SK-N-SH (cell line): ENCODE measurements at regions not wholly inside any gene's neighbourhood (a gene's known extent, or its start where the extent isn't known, plus 50 kb on each side); places are given as distances from the start of the nearest gene placed in this dataset.

Source experiments
- CTCF ChIA-PET: fragments of 300-600, 350-600 bp; formaldehyde crosslinking; extraction: SDS; loops from one replicate; lab custom pipeline; 2021; lab: Yijun Ruan, JAX
- POLR2A ChIA-PET: fragments of 350-600 bp; sonication (Branson Sonifier 250); formaldehyde crosslinking; extraction: SDS; loops from one replicate; lab custom pipeline; 2020; ENCODE audit warnings: antibody characterized with exemption, inconsistent platforms; lab: Yijun Ruan, JAX
- DNase-seq: peaks from one replicate; pipeline ENCODE4 v3.0.0; 2012
- H2AFZ ChIP-seq: fragments of 200-600 bp; sonication (generic); 2 replicates; pipeline ENCODE4 v1.8.1; 2016; ENCODE audit warnings: antibody characterized with exemption, mild to moderate bottlenecking, low read depth
- H3F3A ChIP-seq: fragments of 200-600 bp; sonication (generic); replicated peaks from 2 replicates; pipeline ENCODE3; 2016; ENCODE audit warnings: antibody characterized with exemption, mild to moderate bottlenecking; ENCODE audit not compliant: insufficient read depth
- H3K27ac ChIP-seq, 2 experiments: fragments of 200-500 bp in 1 of 2; fragments of 200-600 bp in 1 of 2; sonication (Bioruptor generic) in 1 of 2; sonication (generic), shearing (Covaris generic) in 1 of 2; 2 replicates each; pipeline versions ENCODE4 v1.5.1 to v1.6.1; 2014 to 2016; ENCODE audit warnings: low read depth in 2 of 2, inconsistent platforms in 1 of 2, low read length in 1 of 2, mild to moderate bottlenecking in 1 of 2, mixed read lengths in 1 of 2
- H3K27me3 ChIP-seq: fragments of 200-600 bp; sonication (generic), shearing (Covaris generic); 2 replicates; pipeline ENCODE4 v1.6.1; 2016; ENCODE audit warnings: mixed run types; ENCODE audit not compliant: insufficient read depth
- H3K36me3 ChIP-seq, 2 experiments: fragments of 200-500 bp in 1 of 2; fragments of 200-600 bp in 1 of 2; sonication (Bioruptor generic) in 1 of 2; sonication (generic) in 1 of 2; replicated peaks in 1 of 2; 2 replicates each; pipeline versions ENCODE3 to v1.5.1; 2014 to 2016; ENCODE audit warnings: low read length in 1 of 2, mild to moderate bottlenecking in 1 of 2; ENCODE audit not compliant: insufficient read depth in 2 of 2, control insufficient read depth in 1 of 2
- H3K4me1 ChIP-seq, 2 experiments: fragments of 200-500 bp in 1 of 2; fragments of 200-600 bp in 1 of 2; sonication (Bioruptor generic) in 1 of 2; sonication (generic), shearing (Covaris generic) in 1 of 2; 2 replicates each; pipeline versions ENCODE4 v1.5.1 to v1.6.1; 2014 to 2016; ENCODE audit warnings: low read depth in 1 of 2, low read length in 1 of 2, mixed run types in 1 of 2; ENCODE audit not compliant: insufficient read depth in 2 of 2, control insufficient read depth in 1 of 2
- H3K4me2 ChIP-seq: fragments of 200-600 bp; sonication (generic), shearing (Covaris generic); 2 replicates; pipeline ENCODE4 v1.6.1; 2017; ENCODE audit warnings: mixed run types
- H3K4me3 ChIP-seq, 2 experiments: fragments of 200-500 bp in 1 of 2; fragments of 200-600 bp in 1 of 2; sonication (Bioruptor generic) in 1 of 2; sonication (generic), shearing (Covaris generic) in 1 of 2; 2 replicates each; pipeline versions ENCODE4 v1.5.1 to v1.8.1; 2014 to 2016; ENCODE audit warnings: low read depth in 2 of 2, inconsistent platforms in 1 of 2, low read length in 1 of 2, mild to moderate bottlenecking in 1 of 2, mixed read lengths in 1 of 2, moderate library complexity in 1 of 2
- H3K79me2 ChIP-seq: fragments of 200-600 bp; sonication (generic); 2 replicates; pipeline ENCODE4 v1.8.1; 2017; ENCODE audit warnings: mild to moderate bottlenecking; ENCODE audit not compliant: insufficient read depth
- H3K9ac ChIP-seq: fragments of 200-600 bp; sonication (generic); 2 replicates; pipeline ENCODE4 v1.6.1; 2017; ENCODE audit warnings: mixed run types
- H3K9me2 ChIP-seq: fragments of 200-600 bp; sonication (generic); 2 replicates; pipeline ENCODE4 v1.6.1; 2017; ENCODE audit warnings: mixed run types
- H3K9me3 ChIP-seq: fragments of 200-600 bp; sonication (generic); 2 replicates; pipeline ENCODE4 v1.6.1; 2017; ENCODE audit warnings: mixed run types, mild to moderate bottlenecking, moderate library complexity
- H4K20me1 ChIP-seq: fragments of 200-600 bp; sonication (generic); 2 replicates; pipeline ENCODE4 v1.6.1; 2017; ENCODE audit warnings: mild to moderate bottlenecking, mixed run types; ENCODE audit not compliant: insufficient read depth
- CHD2 ChIP-seq: fragments of 150-350 bp; IDR thresholded peaks from 2 replicates; pipeline ENCODE4 v1.6.1; 2018; ENCODE audit warnings: low read length; ENCODE audit not compliant: partially characterized antibody
- ELF1 ChIP-seq: IDR thresholded peaks from 2 replicates; pipeline ENCODE4 v1.4.0; 2012
- EP300 ChIP-seq, 2 experiments: IDR thresholded peaks; 2 replicates each; pipeline versions ENCODE4 v1.4.0 to v1.6.1; 2012; ENCODE audit warnings: borderline replicate concordance in 1 of 2, low read depth in 1 of 2, low read length in 1 of 2
- FOXM1 ChIP-seq: IDR thresholded peaks from 2 replicates; pipeline ENCODE4 v1.4.0; 2012; ENCODE audit warnings: low read depth, mild to moderate bottlenecking
- GABPA ChIP-seq: IDR thresholded peaks from 2 replicates; pipeline ENCODE4 v1.4.0; 2012; ENCODE audit warnings: low read depth, mild to moderate bottlenecking
- GATA2 ChIP-seq: sonication (generic); formaldehyde crosslinking; IDR thresholded peaks from 2 replicates; pipeline ENCODE4 v1.5.0; 2020; ENCODE audit warnings: mild to moderate bottlenecking, missing genetic modification reagents
- JUND ChIP-seq: IDR thresholded peaks from 2 replicates; pipeline ENCODE4 v1.4.0; 2012
- MAX ChIP-seq: IDR thresholded peaks from 2 replicates; pipeline ENCODE4 v1.4.0; 2012; ENCODE audit warnings: low read depth
- NRF1 ChIP-seq: IDR thresholded peaks from 2 replicates; pipeline ENCODE4 v1.6.1; 2012; ENCODE audit warnings: low read depth, mild to moderate bottlenecking, low read length
- RCOR1 ChIP-seq: fragments of 150-350 bp; IDR thresholded peaks from 2 replicates; pipeline ENCODE4 v1.6.1; 2017; ENCODE audit warnings: antibody characterized with exemption, low read length
- RFX5 ChIP-seq: IDR thresholded peaks from 2 replicates; pipeline ENCODE4 v1.6.1; 2012; ENCODE audit warnings: mild to moderate bottlenecking, improper control_type of control experiment, low read length
- SIN3A ChIP-seq: IDR thresholded peaks from 2 replicates; pipeline ENCODE4 v1.6.1; 2012; ENCODE audit warnings: low read depth, mild to moderate bottlenecking, low read length, moderate library complexity, borderline replicate concordance
- SMC3 ChIP-seq: IDR thresholded peaks from 2 replicates; pipeline ENCODE4 v1.6.1; 2012; ENCODE audit warnings: low read depth, low read length, improper control_type of control experiment
- TCF12 ChIP-seq: IDR thresholded peaks from 2 replicates; pipeline ENCODE4 v1.4.0; 2012
- USF1 ChIP-seq: IDR thresholded peaks from 2 replicates; pipeline ENCODE4 v1.4.0; 2012; ENCODE audit warnings: low read depth, borderline replicate concordance
- YY1 ChIP-seq: IDR thresholded peaks from 2 replicates; pipeline ENCODE4 v1.4.0; 2012; ENCODE audit warnings: low read depth, mild to moderate bottlenecking
- WGBS: methylation state at CpG from one replicate; pipeline ENCODE4 v1.1.6; 2017; ENCODE audit warnings: low lambda C conversion rate; 5-methylcytosine and 5-hydroxymethylcytosine counted together
- TF ChIP-seq, protein P1 (sequence below): fragments of 200-600 bp; sonication (generic); IDR thresholded peaks from 2 replicates; pipeline ENCODE4 v1.6.1; 2017; ENCODE audit warnings: antibody characterized with exemption, mild to moderate bottlenecking, moderate library complexity
- TF ChIP-seq, protein P2 (sequence below): IDR thresholded peaks from 2 replicates; pipeline ENCODE4 v1.4.0; 2012; ENCODE audit warnings: low read depth, borderline replicate concordance

- WGBS, result 10% methylated on average over 2 of the region's 2 CpGs
- DNase-seq, result no peak
- H3K9me2 ChIP-seq, result no peaks in the 10 kb centered on the region
- no peak overlapping the region for H3K4me2 ChIP-seq
- no peaks in the 10 kb centered on the region for H3K36me3 ChIP-seq
- H3K79me2 ChIP-seq, result no peaks in the 10 kb centered on the region
- H3K4me3 ChIP-seq, result no peak overlapping the region
- CTCF ChIA-PET, result no interaction called here
- no peak overlapping the region for H3K27ac ChIP-seq
- no peaks in the 10 kb centered on the region for H3K9me3 ChIP-seq
- H3F3A ChIP-seq, result no peaks in the 10 kb centered on the region
- H3K4me1 ChIP-seq, result no peaks in the 10 kb centered on the region
- no peaks in the 10 kb centered on the region for H3K27me3 ChIP-seq
- TF ChIP-seq JUND (no peak), GATA2 (no peak), RCOR1 (no peak), TCF12 (no peak), USF1 (no peak), SIN3A (no peak), ELF1 (no peak), EP300 (IDR thresholded peaks at IDR 0.05; ENCODE audit: borderline replicate concordance in 1 of 2, low read depth in 1 of 2, low read length in 1 of 2) (no peak), FOXM1 (no peak), RFX5 (no peak), YY1 (no peak), GABPA (no peak), SMC3 (no peak), CHD2 (no peak)
- TF ChIP-seq, protein P1, sequence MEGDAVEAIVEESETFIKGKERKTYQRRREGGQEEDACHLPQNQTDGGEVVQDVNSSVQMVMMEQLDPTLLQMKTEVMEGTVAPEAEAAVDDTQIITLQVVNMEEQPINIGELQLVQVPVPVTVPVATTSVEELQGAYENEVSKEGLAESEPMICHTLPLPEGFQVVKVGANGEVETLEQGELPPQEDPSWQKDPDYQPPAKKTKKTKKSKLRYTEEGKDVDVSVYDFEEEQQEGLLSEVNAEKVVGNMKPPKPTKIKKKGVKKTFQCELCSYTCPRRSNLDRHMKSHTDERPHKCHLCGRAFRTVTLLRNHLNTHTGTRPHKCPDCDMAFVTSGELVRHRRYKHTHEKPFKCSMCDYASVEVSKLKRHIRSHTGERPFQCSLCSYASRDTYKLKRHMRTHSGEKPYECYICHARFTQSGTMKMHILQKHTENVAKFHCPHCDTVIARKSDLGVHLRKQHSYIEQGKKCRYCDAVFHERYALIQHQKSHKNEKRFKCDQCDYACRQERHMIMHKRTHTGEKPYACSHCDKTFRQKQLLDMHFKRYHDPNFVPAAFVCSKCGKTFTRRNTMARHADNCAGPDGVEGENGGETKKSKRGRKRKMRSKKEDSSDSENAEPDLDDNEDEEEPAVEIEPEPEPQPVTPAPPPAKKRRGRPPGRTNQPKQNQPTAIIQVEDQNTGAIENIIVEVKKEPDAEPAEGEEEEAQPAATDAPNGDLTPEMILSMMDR, result no peak
- TF ChIP-seq, protein P2, sequence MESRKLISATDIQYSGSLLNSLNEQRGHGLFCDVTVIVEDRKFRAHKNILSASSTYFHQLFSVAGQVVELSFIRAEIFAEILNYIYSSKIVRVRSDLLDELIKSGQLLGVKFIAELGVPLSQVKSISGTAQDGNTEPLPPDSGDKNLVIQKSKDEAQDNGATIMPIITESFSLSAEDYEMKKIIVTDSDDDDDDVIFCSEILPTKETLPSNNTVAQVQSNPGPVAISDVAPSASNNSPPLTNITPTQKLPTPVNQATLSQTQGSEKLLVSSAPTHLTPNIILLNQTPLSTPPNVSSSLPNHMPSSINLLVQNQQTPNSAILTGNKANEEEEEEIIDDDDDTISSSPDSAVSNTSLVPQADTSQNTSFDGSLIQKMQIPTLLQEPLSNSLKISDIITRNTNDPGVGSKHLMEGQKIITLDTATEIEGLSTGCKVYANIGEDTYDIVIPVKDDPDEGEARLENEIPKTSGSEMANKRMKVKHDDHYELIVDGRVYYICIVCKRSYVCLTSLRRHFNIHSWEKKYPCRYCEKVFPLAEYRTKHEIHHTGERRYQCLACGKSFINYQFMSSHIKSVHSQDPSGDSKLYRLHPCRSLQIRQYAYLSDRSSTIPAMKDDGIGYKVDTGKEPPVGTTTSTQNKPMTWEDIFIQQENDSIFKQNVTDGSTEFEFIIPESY, result no peak
- H2AFZ ChIP-seq, result no peak overlapping the region
- H4K20me1 ChIP-seq, result no peaks in the 10 kb centered on the region
- POLR2A ChIA-PET, result no interaction called here
- H3K9ac ChIP-seq, result no peak overlapping the region
These were observed 77.9 kb upstream of the TOX3 start for GRCh38 chr16:52624891-52625290.

DNA sequence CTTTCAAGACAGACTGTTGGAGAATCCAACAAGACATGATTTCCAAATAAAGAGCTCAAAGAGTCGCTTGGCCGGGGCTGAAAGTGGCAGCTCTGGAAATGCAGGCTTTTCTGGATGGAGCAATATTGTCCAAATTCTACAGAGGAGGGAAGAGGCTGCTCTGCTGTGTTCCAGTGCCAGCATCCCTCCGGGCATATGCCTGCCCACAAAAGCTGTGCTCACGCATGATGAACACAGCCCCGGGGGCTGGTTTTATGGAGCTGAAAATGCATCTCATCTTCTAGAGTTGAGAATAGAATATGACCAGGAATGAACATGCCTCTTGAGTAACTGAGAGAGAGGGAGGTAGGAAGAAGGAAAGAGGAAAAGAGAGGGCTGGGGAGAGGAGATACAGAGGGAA is 74.7 kb upstream of the TOX3 start:
- Histone ChIP-seq H3K9ac (no peak overlapping the region), H3K27me3 (no peaks in the 10 kb centered on the region), H3K4me1 (no peaks in the 10 kb centered on the region), H3K9me2 (no peaks in the 10 kb centered on the region)
- CTCF ChIA-PET, result interaction anchor here (0.7 kb wide), 1 partner anchor 91 kb away, joined by 4 read pairs; no protein-coding TSS in a partner anchor
- TF ChIP-seq, protein P1, result no peak
- TF ChIP-seq FOXM1 (no peak), YY1 (no peak), JUND (no peak), CHD2 (no peak), NRF1 (no peak), SMC3 (no peak), GABPA (no peak), MAX (no peak)
- TF ChIP-seq, all 33 proteins: peak for 0
- Histone ChIP-seq H3K36me3 (no peaks in the 10 kb centered on the region), H3F3A (no peaks in the 10 kb centered on the region), H3K27ac (no peak overlapping the region), H3K4me2 (no peak overlapping the region), H3K4me3 (no peak overlapping the region), H2AFZ (no peak overlapping the region), H3K9me3 (no peaks in the 10 kb centered on the region), H3K79me2 (no peaks in the 10 kb centered on the region), H4K20me1 (no peaks in the 10 kb centered on the region)
- no peak for DNase-seq
- POLR2A ChIA-PET, result no interaction called here
- 14% methylated on average over 5 of the region's 5 CpGs for WGBS
